IMR-90 (cell line): ENCODE measurements at regions not wholly inside any gene's neighbourhood (a gene's known extent, or its start where the extent isn't known, plus 50 kb on each side); places are given as distances from the start of the nearest gene placed in this dataset.

ENCODE experiments used
- ATAC-seq: fragments of 200-7000 bp; cut with Tn5 transposase; 2 replicates; pipeline ENCODE4 v1.9.1; 2020; ENCODE audit warnings: low read depth, mild to moderate bottlenecking, moderate library complexity
- BruUV-seq: library from RNA; stranded (reverse); fragments of 400-500 nt; replicated peaks from 2 replicates; lab custom pipeline; 2021; lab: Mats Ljungman, UMichigan
- CTCF ChIA-PET: fragments of 300-600 bp; formaldehyde crosslinking; extraction: SDS; loops from one replicate; lab custom pipeline; 2021; ENCODE audit warnings: antibody characterized with exemption; lab: Yijun Ruan, JAX
- POLR2A ChIA-PET: fragments of 300-600 bp; sonication (Branson Sonifier 250); formaldehyde crosslinking; loops from one replicate; lab custom pipeline; 2022; ENCODE audit warnings: antibody characterized with exemption; ENCODE audit not compliant: unreplicated experiment; lab: Charles Lee
- DNase-seq: peaks from one replicate; pipeline ENCODE4 v3.0.0; 2013
- H2AFZ ChIP-seq: replicated peaks from 2 replicates; pipeline ENCODE3; 2013; ENCODE audit warnings: low read length, mild to moderate bottlenecking; ENCODE audit not compliant: poor library complexity
- H2AK5ac ChIP-seq: 2 replicates; pipeline ENCODE4 v1.6.1; 2013; ENCODE audit warnings: low read depth, low read length, inconsistent platforms
- H2AK9ac ChIP-seq: replicated peaks from 2 replicates; pipeline ENCODE3; 2013; ENCODE audit warnings: mild to moderate bottlenecking, low read depth, low read length, moderate library complexity; ENCODE audit not compliant: poor library complexity
- H2BK120ac ChIP-seq: 2 replicates; pipeline ENCODE4 v1.6.1; 2013; ENCODE audit warnings: low read depth, low read length, inconsistent platforms
- H2BK15ac ChIP-seq: 3 replicates; pipeline ENCODE4 v1.6.1; 2013; ENCODE audit warnings: low read depth, low read length, inconsistent platforms
- H2BK20ac ChIP-seq: 2 replicates; pipeline ENCODE4 v1.6.1; 2013; ENCODE audit warnings: low read depth, mild to moderate bottlenecking, inconsistent platforms, low read length, moderate library complexity
- H2BK5ac ChIP-seq: 2 replicates; pipeline ENCODE4 v1.6.1; 2013; ENCODE audit warnings: mild to moderate bottlenecking, low read depth, low read length, inconsistent platforms; ENCODE audit not compliant: poor library complexity, severe bottlenecking
- H3K14ac ChIP-seq: replicated peaks from 2 replicates; pipeline ENCODE4 v1.6.1; 2013; ENCODE audit warnings: low read depth, low read length, inconsistent platforms
- H3K18ac ChIP-seq: 2 replicates; pipeline ENCODE4 v1.6.1; 2013; ENCODE audit warnings: low read depth, low read length, control low read depth
- H3K23ac ChIP-seq: 2 replicates; pipeline ENCODE4 v1.6.1; 2013; ENCODE audit warnings: low read depth, low read length, inconsistent platforms
- H3K27ac ChIP-seq: 2 replicates; pipeline ENCODE4 v1.5.1; 2013; ENCODE audit warnings: mild to moderate bottlenecking, control low read depth, low read length; ENCODE audit not compliant: insufficient read depth
- H3K27me3 ChIP-seq: 2 replicates; pipeline ENCODE4 v1.6.1; 2013; ENCODE audit warnings: low read length; ENCODE audit not compliant: control insufficient read depth, insufficient read depth
- H3K36me3 ChIP-seq: 2 replicates; pipeline ENCODE4 v1.6.1; 2013; ENCODE audit warnings: low read length, mixed read lengths; ENCODE audit not compliant: control insufficient read depth, insufficient read depth
- H3K4ac ChIP-seq: 2 replicates; pipeline ENCODE4 v1.6.1; 2013; ENCODE audit warnings: low read depth, low read length, inconsistent platforms
- H3K4me1 ChIP-seq: 2 replicates; pipeline ENCODE4 v1.6.1; 2013; ENCODE audit warnings: low read length, mixed read lengths; ENCODE audit not compliant: control insufficient read depth, insufficient read depth
- H3K4me2 ChIP-seq: 2 replicates; pipeline ENCODE4 v1.6.1; 2013; ENCODE audit warnings: low read depth, mild to moderate bottlenecking, control low read depth, low read length, moderate library complexity
- H3K4me3 ChIP-seq: 2 replicates; pipeline ENCODE4 v1.5.1; 2013; ENCODE audit warnings: low read depth, mild to moderate bottlenecking, control low read depth, low read length, moderate library complexity; ENCODE audit not compliant: insufficient read depth
- H3K56ac ChIP-seq: 2 replicates; pipeline ENCODE4 v1.6.1; 2013; ENCODE audit warnings: low read length, inconsistent platforms; ENCODE audit not compliant: insufficient read depth; ENCODE audit errors: extremely low read depth
- H3K79me1 ChIP-seq, 2 experiments: 2 replicates each; pipeline ENCODE4 v1.6.1; 2013; ENCODE audit warnings: low read length in 2 of 2, inconsistent platforms in 1 of 2, low read depth in 1 of 2
- H3K9ac ChIP-seq: 2 replicates; pipeline ENCODE4 v1.6.1; 2013; ENCODE audit warnings: low read depth, low read length, control low read depth
- H3K9me1 ChIP-seq: 2 replicates; pipeline ENCODE4 v1.6.1; 2013; ENCODE audit warnings: low read length, inconsistent platforms; ENCODE audit not compliant: insufficient read depth
- H3K9me3 ChIP-seq: 2 replicates; pipeline ENCODE4 v1.6.1; 2013; ENCODE audit warnings: low read length; ENCODE audit not compliant: control insufficient read depth, insufficient read depth
- H4K20me1 ChIP-seq: 2 replicates; pipeline ENCODE4 v1.6.1; 2013; ENCODE audit warnings: low read length, inconsistent platforms; ENCODE audit not compliant: insufficient read depth
- H4K5ac ChIP-seq: 2 replicates; pipeline ENCODE4 v1.6.1; 2013; ENCODE audit warnings: mild to moderate bottlenecking, low read depth, low read length, control low read depth
- H4K8ac ChIP-seq, 2 experiments: 2 replicates each; pipeline ENCODE4 v1.6.1; 2013; ENCODE audit warnings: low read depth in 2 of 2, low read length in 2 of 2, control low read depth in 1 of 2, inconsistent platforms in 1 of 2
- H4K91ac ChIP-seq: 2 replicates; pipeline ENCODE4 v1.6.1; 2013; ENCODE audit warnings: low read depth, low read length, inconsistent platforms; ENCODE audit not compliant: insufficient read depth
- RFX5 ChIP-seq: IDR thresholded peaks from 2 replicates; pipeline ENCODE4 v1.8.0; 2012; ENCODE audit warnings: low read depth, mild to moderate bottlenecking, low read length, moderate library complexity
- SMC3 ChIP-seq: fragments of 150-350 bp; IDR thresholded peaks from 2 replicates; pipeline ENCODE4 v1.6.1; 2016; ENCODE audit warnings: low read depth, mild to moderate bottlenecking, antibody characterized with exemption, low read length, moderate library complexity
- WGBS, 2 experiments: methylation state at CpG; one replicate each; pipeline versions ENCODE4 v1.1.5 to v1.1.7; 2013; ENCODE audit warnings: missing lambda C conversion rate in 2 of 2; ENCODE audit not compliant: insufficient read length in 1 of 2; ENCODE audit errors: extremely low coverage in 2 of 2; 5-methylcytosine and 5-hydroxymethylcytosine counted together
- dilution Hi-C: fragments of 300-500 bp; cut with HindIII; formaldehyde crosslinking; loops from one replicate; pipeline ENCODE4 v1.14.3; 2018; ENCODE audit warnings: low sequenced_read_pairs; ENCODE audit not compliant: unreplicated experiment
- in situ Hi-C: fragments of 300-500 bp; cut with MboI; formaldehyde crosslinking; loops from 3 replicates; pipeline ENCODE4 v1.14.3; 2019; ENCODE audit warnings: low sequenced_read_pairs, inconsistent platforms, mixed read lengths
- intact Hi-C: fragments of 100-400 bp; cut with micrococcal nuclease; formaldehyde crosslinking; loops from 2 replicates; pipeline ENCODE4 v1.10.0; 2022

DNA sequence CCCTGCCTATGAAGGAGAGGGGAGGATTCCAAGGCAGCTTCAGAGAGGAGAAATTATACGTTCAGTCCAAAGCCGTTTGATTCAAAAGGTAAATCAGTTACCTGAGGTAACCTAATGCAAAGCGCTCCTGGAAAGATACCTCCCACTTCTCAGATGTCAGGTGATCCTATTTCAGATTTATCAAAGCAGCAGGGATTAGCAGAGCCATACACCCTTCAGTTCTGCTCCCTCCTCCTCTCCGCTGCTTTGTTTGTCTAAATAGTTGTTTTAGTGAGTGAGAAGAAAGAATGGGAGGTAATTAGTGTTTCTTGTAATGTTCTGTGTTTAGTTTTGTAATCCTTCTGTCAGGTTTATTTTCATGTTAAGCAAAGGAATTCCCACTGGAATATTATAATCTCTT, 81.1 kb downstream of the SOX14 start:
- Histone ChIP-seq H2BK5ac (no peak overlapping the region), H3K9me1 (no peaks in the 10 kb centered on the region), H3K9me3 (no peaks in the 10 kb centered on the region; the same call in 1 of the 2 replicates), H4K91ac (no peak overlapping the region), H2AK9ac (no peak overlapping the region), H3K79me1 (no peaks in the 10 kb centered on the region), H3K4me1 (no peaks in the 10 kb centered on the region), H3K27ac (no peak overlapping the region), H3K9ac (no peak overlapping the region), H2AK5ac (no peak overlapping the region), H3K4ac (no peak overlapping the region), H3K4me2 (no peak overlapping the region), H2AFZ (no peak overlapping the region), H4K5ac (no peak overlapping the region), H3K4me3 (no peak overlapping the region), H3K14ac (no peak overlapping the region), H3K56ac (no peak overlapping the region), H4K8ac (no peak overlapping the region), H3K23ac (no peak overlapping the region), H2BK20ac (no peak overlapping the region), H3K36me3 (no peaks in the 10 kb centered on the region), H3K27me3 (no peaks in the 10 kb centered on the region), H2BK120ac (no peak overlapping the region), H4K20me1 (no peaks in the 10 kb centered on the region), H3K18ac (no peak overlapping the region), H2BK15ac (no peak overlapping the region)
- CTCF ChIA-PET: no interaction called here
- dilution Hi-C loops: no loop called here
- WGBS, 2 experiments: no CpG with 5 or more reads among the region's 4 CpGs
- no TSS peak for BruUV-seq
- no peak for ATAC-seq
- intact Hi-C loops: no loop called here
- TF ChIP-seq RFX5: no peak
- TF ChIP-seq SMC3: no peak
- in situ Hi-C loops: no loop called here
- POLR2A ChIA-PET: no interaction called here
- DNase-seq: no peak
